NCI-H345 treated with DMSO at 0.1 percent for 48 hours (cell line): ENCODE measurements at regions not wholly inside any gene's neighbourhood (a gene's known extent, or its start where the extent isn't known, plus 50 kb on each side); places are given as distances from the start of the nearest gene placed in this dataset.

ENCODE experiments used
- DNase-seq: peaks from one replicate; lab custom pipeline; 2025; ENCODE audit not compliant: unreplicated experiment; lab: John Stamatoyannopoulos, UW

DNA sequence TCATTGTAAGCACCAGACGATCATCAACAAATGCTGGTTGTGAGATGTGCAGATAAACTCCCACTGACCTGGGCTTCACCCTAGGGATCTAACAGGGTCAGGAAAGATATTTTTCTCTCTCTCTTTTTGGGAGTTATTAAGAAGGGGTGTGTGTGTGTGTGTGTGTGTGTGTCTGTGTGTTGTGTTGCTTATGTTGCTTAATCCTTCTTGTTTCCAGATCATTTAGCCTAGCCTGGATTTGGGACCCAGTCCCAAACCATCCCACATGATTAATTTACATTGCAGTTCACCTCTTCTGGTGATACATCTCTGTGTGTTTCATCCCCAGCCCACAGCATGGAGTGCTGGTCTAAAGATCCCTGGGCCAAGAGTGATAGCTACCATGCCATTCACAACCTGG is 122.8 kb upstream of the IPO9 start:
- DNase-seq = no peak

DNA sequence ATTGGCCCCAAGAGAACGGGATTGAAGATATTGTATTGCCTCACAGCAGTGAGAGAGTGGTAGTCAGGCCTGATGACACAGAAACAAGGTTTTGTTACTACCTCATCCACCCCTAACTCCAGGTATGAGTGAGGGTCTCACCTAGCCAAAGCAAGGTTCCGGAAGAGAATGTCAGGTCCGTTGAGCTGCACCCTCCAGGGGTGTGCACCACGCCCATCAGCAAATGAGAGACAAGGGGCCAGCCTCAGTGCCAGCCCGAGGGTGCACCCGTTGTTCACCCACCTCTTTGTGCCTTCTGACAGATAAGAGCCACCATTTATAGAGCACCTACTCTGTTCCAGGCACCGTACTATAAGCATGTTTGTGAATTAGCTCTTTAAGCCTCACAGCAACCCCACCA is 121.9 kb upstream of the IPO9 start:
- no peak for DNase-seq

DNA sequence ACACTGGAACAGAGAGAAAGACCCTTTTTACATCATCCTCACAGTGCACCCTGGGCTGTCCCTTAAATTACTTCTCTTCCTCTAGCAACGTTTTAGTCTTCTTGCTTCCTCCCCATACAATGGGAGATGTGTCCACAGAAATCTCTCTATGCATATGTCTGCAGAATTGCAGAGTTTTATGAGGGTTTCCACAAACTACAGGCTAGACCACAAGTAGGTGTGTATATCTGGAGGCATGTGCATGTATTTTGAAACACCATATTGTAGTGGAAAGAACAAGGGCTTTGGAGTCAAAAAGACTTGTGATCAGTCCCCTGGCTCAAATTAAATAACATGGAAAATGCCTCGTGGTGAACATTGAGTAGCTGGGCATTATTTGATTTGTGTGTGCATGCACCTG is 121.3 kb upstream of the IPO9 start:
- DNase-seq = no peak

DNA sequence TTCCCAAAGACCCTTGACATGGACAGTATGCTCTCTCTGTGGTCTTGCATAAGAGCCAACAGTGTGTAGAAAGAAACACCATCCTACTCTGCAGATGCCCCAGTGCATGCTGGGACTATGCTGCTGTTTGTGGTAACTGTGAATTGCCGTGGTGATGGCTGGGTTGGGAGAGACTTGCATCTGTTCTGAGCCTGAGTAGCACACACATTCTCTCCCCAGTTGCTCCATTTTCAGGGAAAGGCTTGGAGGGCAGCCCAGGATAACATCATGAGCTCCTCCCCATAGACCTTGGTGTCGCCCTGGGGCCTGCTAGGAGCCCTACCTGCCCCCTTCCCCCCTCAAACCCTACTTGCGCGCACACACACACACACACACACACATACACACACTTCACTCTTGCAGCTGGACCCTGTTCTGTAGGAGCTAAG is 120.9 kb upstream of the IPO9 start:
- no peak for DNase-seq

DNA sequence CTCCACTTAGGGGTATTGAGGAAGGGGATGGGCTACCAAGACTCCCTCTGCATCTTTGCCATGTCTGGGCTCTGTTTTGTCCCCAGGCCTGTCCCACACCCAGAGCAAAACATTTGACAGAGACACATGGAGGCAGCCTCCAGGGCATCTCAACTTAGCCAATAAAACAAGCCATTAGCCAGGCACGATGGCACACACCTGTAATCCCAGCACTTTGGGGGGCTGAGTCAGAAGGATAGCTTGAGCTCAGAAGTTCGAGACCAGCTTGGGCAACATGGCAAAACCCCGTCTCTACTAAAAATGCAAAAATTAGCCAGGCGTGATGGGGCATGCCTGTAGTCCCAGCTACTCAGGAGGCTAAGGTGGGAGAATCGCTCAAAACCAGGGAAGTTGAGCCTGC is 120.3 kb upstream of the IPO9 start:
- DNase-seq = no peak

DNA sequence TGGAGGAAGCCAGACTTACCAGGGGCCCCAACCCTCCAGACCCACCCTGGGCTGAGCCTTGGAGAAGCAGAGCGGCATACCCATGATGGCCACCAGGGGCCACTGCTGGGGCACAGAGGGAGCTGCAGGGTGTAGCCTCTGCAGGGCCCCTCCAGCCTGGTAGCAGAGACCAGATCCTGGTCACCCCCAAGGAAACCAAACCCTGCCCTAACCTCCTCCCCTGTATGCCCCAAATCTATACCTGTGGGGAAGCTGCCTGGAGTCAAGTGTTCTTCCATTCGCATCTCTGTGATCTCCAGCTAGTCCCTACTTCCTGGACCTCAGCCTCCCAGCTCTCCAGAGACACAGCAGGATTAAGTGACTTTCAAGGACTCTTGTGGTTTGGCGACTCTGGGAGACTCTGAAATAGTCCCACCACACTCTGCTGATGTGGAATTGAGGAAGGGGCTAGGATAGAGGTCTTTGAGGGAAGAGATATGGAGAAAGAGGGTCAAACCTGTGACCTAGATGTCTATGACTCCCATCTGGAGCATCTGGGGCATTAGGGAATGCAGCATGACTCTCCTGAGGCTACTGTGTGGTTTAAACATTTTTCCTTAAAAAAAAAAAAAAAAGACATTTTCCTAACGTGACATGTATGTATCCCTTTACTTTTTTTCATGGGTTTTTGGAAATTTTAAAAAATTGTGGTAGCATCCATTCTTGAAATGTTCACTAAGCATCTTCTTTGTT is 119.2 kb upstream of the IPO9 start:
- DNase-seq = no peak

DNA sequence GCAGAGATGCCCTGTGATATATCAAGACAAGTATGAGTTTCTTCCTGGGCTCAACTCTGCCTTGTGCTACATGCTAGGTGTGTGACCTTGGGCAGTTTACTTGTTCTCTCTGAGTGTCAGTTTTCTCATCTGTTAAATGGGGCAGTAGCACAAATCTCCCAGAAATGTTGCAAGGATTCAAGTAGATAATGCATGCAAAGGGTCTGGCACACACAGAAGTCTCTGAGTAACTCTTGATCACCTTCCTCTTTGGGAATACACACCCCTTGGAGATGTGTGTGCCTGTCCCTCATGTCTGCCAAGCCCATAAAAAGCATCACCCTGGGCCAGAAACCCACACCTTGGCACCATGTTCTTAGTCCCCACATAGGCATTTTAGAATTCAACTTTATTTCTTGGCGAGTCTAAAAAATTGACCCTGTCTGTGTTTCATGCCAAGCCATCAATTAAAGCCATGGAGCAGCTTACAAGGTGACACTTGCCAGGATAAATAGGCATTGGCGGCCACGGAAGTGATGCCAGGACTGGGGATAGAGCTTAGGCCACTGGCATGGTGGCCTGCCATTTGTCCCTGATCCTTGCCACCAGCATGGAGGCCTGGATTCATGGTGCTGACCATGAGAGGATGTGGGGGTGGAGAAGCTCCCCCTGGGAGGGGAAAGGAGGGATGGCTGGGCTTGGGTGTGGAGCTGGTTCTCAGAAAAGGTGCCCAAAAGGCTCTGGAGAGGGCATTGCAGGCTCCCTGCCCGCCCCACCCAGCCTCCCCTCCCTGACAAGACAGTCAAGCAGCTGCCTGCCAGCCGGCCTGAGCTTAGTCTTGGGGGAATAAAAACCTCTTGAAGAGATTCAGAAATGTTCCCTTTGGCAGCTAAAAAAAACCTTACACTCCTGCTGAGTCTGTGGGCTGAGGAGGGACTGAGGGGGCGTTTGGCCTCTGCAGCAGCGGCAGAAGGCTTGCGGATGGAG is 118.0 kb upstream of the IPO9 start:
- DNase-seq = no peak

DNA sequence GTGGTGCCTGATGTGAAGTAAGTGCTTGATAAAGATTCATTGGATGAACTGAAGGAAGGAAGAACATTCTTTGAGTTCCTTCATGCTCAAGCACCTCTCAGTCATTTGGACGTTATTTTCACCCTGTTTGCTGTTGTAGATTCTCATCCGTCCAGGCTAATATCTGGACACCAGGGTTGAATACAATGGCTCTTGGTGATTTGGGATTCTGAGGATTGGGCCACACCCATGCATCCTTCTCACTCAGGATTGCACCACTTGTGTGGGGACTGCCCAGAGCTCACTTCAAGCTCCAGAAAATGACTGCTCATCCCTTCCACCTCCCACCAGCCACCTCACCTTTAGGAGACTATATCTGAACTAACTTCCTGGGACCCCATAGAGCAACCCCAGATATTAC is 117.1 kb upstream of the IPO9 start:
- DNase-seq = no peak

DNA sequence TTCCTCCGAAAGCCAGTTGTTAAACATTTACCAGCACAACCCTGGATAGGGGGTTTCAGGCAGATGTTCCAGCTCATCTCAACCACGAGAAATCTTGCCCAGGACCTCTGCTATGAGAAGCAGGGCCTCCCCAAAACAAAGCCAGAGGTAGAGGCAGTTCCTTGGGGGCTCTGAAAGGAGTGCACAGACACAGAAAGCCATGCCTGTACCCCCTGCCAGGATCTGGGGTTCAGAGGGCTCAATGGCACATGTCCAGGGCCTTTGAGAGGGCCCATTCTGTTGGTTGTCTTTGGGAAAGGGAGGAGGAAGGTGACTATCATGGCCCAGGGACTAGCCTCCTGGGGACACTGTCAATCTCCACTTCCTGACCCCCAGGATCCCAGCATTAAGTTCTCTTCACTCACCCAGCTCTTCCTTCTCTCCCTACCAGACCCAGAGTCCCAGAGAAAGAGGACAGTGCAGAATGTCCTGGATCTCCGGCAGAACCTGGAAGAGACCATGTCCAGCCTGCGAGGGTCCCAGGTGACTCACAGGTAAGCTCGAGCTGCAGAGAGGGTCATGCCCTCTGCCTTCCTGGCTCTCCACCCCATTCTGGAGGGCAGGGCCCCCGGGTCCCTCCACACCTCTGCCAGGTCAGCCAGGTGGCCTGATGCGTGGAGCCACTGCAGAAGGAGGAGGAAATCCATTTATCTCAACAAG is 116.4 kb upstream of the IPO9 start:
- DNase-seq = no peak

DNA sequence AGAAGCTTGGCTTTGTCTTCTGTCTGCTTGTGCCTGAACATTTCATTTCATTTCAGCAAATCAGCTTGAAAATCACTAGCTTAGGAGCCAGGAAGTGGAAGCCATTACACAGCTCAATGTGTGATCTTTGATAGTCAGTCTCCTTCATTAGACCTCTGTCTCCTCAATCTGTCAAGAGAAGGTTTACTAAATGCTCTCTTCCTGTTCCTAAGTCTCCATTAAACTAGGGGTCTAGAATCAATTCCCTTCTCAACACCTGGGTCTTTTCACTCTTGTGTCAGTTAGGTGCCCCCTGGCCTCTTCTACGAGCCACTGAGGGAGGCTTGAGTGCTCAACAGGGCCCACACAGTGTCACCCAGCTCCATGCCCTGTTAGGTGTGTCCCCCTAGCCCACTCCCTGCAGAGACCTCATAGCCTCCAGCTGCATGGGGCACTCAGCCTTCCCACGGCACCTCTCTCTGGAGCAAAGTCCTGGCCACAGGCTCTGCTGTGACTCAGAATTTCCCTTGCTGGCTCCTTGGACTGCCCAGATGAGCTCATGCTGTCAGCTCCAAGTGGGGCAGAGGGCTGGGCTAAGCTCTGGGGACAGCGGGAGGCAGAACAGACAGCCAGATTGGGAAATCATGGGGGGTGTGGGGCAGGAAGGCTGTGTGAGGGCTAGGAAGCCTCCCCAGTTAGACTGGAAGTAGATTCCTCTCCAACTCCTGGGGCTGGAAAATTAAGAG is 115.7 kb upstream of the IPO9 start:
- no peak for DNase-seq

DNA sequence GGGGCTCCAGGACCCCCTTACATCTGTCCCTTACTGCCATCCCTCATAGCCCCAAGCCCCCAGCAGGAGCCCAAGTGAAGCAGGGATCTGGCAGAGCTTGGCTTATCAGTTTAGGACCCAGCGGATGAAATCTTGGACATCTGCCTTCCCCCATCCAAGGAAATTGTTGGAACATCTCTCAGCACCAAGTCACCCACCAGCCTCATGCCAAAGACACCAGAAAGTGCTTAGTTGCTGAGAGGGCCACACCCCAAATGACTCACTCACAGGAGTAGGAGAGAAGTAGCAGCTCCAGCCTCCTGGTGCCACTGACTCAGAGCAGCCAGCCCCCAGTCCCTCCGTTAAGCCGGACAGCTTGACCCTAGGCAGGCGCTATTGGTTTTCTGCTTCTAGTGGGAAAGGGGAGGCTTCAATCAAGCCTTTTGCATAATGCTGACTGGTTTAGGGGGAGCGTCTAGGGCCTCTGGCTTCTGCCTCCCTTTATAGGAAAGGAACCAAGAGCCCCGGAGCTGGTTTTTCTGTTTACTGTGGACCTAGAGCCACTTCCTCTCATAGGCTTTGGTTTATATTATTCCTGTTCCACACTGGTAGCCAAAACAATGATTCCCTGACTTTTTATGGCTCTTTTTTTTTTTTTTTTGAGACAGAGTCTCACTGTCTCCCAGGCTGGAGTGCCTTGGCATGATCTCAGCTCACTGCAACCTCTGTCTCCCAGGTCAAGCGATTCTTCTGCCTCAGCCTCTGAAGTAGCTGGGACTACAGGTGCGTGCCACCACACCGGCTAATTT is 114.2 kb upstream of the IPO9 start:
- DNase-seq = no peak

DNA sequence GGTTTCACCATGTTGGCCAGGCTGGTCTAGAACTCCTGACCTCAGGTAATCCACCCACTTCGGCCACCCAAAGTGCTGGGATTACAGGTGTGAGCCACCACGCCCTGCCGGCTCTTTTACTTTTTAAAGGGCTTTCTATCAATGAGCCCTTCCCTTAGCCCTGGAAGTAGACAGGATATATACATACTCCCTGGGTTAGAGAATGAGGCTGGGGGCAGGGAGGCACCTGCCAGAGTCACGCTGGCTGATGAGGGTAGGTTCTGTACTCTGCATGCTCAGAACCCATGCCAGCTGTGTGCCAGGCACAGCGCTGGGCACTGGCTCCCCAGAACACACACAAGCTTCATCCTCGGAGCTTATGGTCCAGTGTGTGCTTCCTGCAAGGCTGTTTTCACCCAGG is 113.6 kb upstream of the IPO9 start:
- DNase-seq = no peak

DNA sequence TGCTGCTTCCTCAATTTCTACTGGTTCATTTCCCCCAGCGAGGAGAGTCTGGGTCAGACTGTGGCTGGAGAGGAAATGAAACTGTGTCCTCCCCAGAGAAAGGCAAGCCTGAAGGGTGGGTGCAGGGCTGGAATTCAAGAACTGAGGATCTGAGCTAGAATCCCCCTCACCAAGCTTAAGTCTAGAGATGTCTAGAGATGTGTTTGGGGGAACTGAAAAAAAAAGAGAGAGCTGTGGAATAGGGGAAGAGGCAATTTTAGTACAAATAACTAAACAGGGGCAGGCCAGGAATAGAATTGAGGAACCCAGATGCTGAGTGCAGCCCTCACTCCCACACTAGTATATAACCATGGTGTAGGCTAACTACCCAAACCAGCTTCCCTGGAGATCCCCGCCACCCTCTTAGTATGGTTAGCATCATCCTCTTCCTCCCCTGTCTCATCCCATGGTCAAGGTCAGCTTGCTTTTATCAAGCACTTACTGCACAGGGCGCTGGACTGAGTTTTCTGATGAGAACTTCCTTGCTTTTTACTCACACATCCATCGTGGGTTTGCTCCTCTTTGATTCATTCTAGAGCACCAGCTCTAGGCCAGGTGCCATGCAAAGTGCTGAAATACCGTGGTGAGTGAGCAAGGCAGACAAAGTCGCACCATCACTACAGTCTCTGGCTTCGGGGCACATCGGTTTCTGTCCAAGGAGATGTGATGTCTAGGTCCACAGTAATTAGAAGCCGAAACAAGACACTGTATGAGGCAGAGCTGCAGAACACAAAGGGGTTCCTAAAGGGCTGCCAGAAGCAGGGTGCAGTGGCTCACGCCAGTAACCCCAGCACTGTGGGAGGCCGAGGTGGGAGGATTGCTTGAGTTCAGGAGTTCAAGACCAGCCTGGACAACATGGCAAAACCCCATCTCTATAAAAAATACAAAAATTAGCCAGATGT is 112.9 kb upstream of the IPO9 start:
- no peak for DNase-seq

DNA sequence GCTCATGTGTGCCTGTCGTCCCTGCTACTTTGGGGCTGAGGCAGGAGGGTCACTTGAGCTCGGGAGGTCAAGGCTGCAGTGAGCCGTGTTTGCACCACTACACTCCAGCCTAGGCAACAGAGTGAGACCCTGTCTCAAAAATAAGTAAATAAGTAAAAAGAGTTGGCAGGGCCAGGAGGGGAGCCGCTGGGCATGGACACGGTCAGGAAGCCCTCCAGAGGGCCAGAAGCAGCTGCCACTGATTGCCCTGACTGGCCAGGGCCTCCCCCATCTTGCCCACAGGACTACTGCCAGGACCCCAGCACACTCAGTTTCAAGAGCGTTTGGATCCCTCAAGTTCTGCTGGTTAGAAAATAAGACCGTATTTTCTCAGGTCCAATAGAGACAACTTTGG is 112.2 kb upstream of the IPO9 start:
- no peak for DNase-seq

DNA sequence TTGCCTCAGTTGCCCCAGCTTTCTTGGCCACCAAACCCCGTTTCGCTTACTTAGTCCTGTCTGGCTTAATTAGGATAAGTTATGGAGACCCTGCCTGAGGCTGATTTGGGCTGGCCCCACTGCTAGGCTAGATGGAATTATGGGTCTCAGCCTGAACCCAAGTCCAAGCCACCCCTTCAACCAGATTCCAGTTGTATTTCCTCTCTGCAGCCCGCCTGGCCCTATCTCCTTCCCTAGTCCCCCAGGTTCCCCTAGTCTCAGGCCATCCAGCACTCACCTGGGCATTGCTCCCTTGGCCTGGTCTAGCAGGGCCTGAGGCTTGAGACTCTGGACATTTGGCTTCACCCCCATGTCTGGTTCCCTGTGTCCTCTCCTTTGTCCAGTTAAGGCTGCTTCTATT is 111.7 kb upstream of the IPO9 start:
- DNase-seq = no peak

DNA sequence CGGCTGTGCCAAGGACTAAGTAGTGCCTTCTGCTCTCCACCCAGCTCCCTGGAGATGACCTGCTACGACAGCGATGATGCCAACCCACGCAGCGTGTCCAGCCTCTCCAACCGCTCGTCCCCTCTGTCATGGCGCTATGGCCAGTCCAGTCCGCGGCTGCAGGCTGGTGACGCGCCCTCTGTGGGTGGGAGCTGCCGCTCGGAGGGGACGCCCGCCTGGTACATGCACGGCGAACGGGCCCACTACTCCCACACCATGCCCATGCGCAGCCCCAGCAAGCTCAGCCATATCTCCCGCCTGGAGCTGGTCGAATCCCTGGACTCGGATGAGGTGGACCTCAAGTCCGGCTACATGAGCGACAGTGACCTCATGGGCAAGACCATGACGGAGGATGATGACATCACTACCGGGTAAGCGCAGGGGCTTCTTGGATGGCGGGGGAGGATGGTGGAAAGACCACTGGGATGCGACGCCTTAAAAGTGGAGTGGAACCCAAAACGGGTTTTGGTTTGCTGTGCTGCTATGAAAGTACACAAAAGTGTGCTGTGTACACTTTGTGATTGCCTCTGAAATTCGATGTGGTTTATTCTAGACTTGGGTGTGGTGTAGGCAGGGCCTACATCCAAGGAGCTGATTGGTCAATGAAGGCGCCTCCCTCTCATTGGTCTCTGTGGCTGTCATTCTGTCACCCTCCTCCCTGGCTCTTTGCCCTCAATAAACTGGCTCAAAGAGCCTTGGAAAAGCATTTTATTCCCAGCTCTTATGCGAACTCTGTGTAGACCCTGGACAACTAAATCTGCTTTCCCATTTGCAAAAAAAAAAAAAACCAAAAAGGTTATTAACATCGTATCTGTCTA is 110.4 kb upstream of the IPO9 start:
- DNase-seq = no peak

DNA sequence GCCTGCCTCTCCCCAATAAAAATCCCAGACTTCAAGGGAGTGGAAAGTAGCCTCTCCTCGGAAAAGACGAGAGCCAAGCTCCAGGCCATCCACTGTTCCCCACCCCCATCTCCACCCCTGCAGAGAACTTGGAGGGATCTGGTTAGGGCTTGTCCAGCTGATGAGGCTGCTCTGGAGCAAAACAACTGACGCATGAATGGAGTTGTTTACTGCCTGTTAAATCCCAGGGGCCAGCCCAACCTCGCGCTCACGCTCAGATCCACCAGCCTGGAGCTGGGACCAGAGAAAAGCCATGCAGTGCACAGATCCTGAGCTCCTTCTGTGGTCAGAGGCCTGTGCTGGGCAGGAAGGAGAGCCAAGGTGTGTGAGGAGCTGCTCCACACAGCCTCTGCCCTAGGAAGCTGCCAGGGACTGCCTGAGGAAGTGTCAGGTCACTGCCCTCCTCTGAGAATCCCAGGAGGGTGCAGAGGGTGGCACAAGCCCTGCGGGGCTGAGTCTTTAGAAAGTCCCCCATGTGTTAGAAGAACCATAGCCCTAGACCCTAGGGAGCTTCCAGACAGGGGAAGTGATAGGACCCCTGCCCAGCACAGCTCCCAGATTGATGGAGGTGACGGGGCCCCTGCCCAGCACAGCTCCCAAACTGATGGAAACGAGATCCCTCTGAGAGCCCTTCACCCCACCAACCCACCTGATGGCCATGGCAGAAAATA is 109.0 kb upstream of the IPO9 start:
- no peak for DNase-seq

DNA sequence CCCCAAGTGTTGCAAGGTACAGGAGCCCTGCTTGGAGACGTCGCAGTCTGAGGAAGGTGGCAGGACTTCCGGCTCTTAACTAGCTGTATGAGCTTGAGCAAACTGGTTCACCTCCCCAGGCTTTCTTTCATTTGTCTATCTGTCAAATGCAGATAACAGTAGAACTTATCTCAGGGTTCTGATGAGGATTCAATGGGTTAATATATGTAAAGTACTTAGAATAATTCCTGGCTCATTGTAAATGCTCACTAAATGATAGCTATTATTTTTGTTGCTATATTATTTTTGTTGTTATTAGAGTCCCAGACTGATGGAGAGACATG is 108.5 kb upstream of the IPO9 start:
- no peak for DNase-seq
